NT2/D1 (cell line): ENCODE measurements at regions not wholly inside any gene's neighbourhood (a gene's known extent, or its start where the extent isn't known, plus 50 kb on each side); places are given as distances from the start of the nearest gene placed in this dataset.

ENCODE experiments used
- YY1 ChIP-seq: IDR thresholded peaks from 2 replicates; pipeline ENCODE4 v1.6.1; 2011; ENCODE audit not compliant: insufficient read length, insufficient read depth
- ZNF274 ChIP-seq: IDR thresholded peaks from 2 replicates; pipeline ENCODE4 v1.6.1; 2011; ENCODE audit warnings: mild to moderate bottlenecking, low read depth, low read length

DNA sequence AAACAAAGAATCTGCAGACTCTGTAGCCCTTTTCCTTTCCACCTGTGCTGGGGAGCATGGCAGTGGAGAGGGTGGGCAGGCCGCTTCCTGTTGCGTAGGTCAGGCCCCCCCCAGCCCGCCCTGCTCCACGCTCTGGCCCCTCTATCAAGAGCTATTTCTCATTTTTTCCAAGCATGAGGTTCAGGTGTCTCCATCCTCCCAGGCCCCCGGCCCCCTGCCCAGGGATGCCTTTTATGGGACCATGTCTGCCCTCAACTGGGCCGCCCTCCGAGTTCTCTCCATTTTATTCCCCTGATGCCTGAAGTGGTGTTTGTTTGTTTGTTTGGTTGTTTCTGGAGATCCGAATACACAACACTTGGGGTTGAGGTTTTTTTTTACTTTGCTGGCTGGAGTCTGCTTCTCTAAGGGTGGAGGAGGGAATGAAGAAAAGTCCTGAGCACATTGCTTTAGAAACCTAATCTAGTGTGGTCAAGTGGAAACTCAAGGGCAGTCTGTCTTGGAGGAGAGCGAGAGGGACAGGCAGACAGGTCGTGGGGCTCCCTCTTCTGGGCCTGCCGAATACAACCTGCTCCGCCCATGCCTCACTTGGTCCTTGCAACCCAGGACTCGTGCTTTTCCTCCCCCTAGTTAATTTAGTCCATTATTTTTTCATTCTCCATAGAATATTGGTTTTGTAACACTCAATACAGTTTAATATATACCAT is 176.5 kb upstream of the LYSMD4 start:
- TF ChIP-seq ZNF274 (no peak), YY1 (no peak)
